ENCODE measurements at regions not wholly inside any gene's neighbourhood (a gene's known extent, or its start where the extent isn't known, plus 50 kb on each side); places are given as distances from the start of the nearest gene placed in this dataset.
"Not testable (repeated sequence)": the region's sequence is repeated elsewhere in the genome, so short reads cannot be mapped to it uniquely, and the experiment has no call there.

- TF ChIP-seq CTCF (conservative IDR thresholded peaks at IDR 0.05; ENCODE audit: low read depth, low read length): no peak
- DNase-seq (ENCODE audit: low read depth): no peak
- no peak overlapping the region for H3K4me3 ChIP-seq (ENCODE audit: low read depth, low read length)
These were observed 56.3 kb downstream of the FOXI3 start for GRCh38 chr2:88396209-88396608.

GRCh38 chr2:88377641-88377991, 74.9 kb downstream of the FOXI3 start:
- no peak for TF ChIP-seq CTCF (conservative IDR thresholded peaks at IDR 0.05; ENCODE audit: low read depth, low read length)
- H3K4me3 ChIP-seq (ENCODE audit: low read depth, low read length): no peak overlapping the region
- DNase-seq (ENCODE audit: low read depth): no peak

GRCh38 chr2:88372042-88372441, 80.5 kb downstream of the FOXI3 start:
- no peak for TF ChIP-seq CTCF (conservative IDR thresholded peaks at IDR 0.05; ENCODE audit: low read depth, low read length)
- H3K4me3 ChIP-seq (ENCODE audit: low read depth, low read length): no peak overlapping the region
- no peak for DNase-seq (ENCODE audit: low read depth)

- not testable (repeated sequence) for DNase-seq (ENCODE audit: low read depth); H3K4me3 ChIP-seq (ENCODE audit: low read depth, low read length)
These were observed 87.1 kb downstream of the FOXI3 start for GRCh38 chr2:88365408-88365807.

GRCh38 chr2:88355486-88355885, 97.0 kb downstream of the FOXI3 start:
- no peak for TF ChIP-seq CTCF (conservative IDR thresholded peaks at IDR 0.05; ENCODE audit: low read depth, low read length)
- DNase-seq (ENCODE audit: low read depth): no peak
- no peak overlapping the region for H3K4me3 ChIP-seq (ENCODE audit: low read depth, low read length)

GRCh38 chr2:88351249-88351601, 101.3 kb downstream of the FOXI3 start:
- no peak for TF ChIP-seq CTCF (conservative IDR thresholded peaks at IDR 0.05; ENCODE audit: low read depth, low read length)
- DNase-seq (ENCODE audit: low read depth): no peak
- H3K4me3 ChIP-seq (ENCODE audit: low read depth, low read length): no peak overlapping the region

GRCh38 chr2:88350331-88351248, 101.9 kb downstream of the FOXI3 start:
- DNase-seq (ENCODE audit: low read depth): peak; percentile 23
- no peak overlapping the region for H3K4me3 ChIP-seq (ENCODE audit: low read depth, low read length)
- peak; percentile 61 for TF ChIP-seq CTCF (conservative IDR thresholded peaks at IDR 0.05; ENCODE audit: low read depth, low read length)
